Activated T-helper 2 cell treated with anti-CD3 and anti-CD28 coated beads, Interferon-gamma antibody, Interleukin-2, Interleukin-4, amounts not matched to agents 10 μg/mL and 5 μg/mL and 100 μg/mL, durations not matched to agents 14 hours and 24 hours and 36 hours (primary cell): ENCODE measurements at regions not wholly inside any gene's neighbourhood (a gene's known extent, or its start where the extent isn't known, plus 50 kb on each side); places are given as distances from the start of the nearest gene placed in this dataset.

Experiments
- DNase-seq: peaks from one replicate; pipeline ENCODE4 v3.0.0; 2021; ENCODE audit warnings: low spot score
- H3K27ac Mint-ChIP-seq: one replicate; pipeline ENCODE4 v1.8.0; 2021; ENCODE audit warnings: mixed read lengths
- H3K27me3 Mint-ChIP-seq: one replicate; pipeline ENCODE4 v1.8.0; 2021; ENCODE audit warnings: low read depth, mixed read lengths
- H3K36me3 Mint-ChIP-seq: one replicate; pipeline ENCODE4 v1.8.0; 2021; ENCODE audit warnings: low read depth, mixed read lengths
- H3K4me1 Mint-ChIP-seq: one replicate; pipeline ENCODE4 v1.8.0; 2021; ENCODE audit warnings: low read depth, mixed read lengths
- H3K4me3 Mint-ChIP-seq: one replicate; pipeline ENCODE4 v1.8.0; 2021; ENCODE audit warnings: low read depth, mild to moderate bottlenecking, moderate library complexity, mixed read lengths
- H3K9me3 Mint-ChIP-seq: one replicate; pipeline ENCODE4 v1.8.0; 2021; ENCODE audit warnings: mixed read lengths
- intact Hi-C: fragments of 100-400 bp; cut with micrococcal nuclease; formaldehyde crosslinking; loops from one replicate; pipeline ENCODE4 v1.15.1; 2023

GRCh38 chr9:121563881-121564460 is 64.3 kb upstream of the GGTA1 start:
- Mint-ChIP-seq H3K27ac (no peak overlapping the region), H3K4me3 (no peak overlapping the region), H3K4me1 (no peaks in the 10 kb centered on the region), H3K27me3 (no peaks in the 10 kb centered on the region), H3K9me3 (no peaks in the 10 kb centered on the region), H3K36me3 (no peaks in the 10 kb centered on the region)
- no peak for DNase-seq
- intact Hi-C loops: no loop called here

DNA sequence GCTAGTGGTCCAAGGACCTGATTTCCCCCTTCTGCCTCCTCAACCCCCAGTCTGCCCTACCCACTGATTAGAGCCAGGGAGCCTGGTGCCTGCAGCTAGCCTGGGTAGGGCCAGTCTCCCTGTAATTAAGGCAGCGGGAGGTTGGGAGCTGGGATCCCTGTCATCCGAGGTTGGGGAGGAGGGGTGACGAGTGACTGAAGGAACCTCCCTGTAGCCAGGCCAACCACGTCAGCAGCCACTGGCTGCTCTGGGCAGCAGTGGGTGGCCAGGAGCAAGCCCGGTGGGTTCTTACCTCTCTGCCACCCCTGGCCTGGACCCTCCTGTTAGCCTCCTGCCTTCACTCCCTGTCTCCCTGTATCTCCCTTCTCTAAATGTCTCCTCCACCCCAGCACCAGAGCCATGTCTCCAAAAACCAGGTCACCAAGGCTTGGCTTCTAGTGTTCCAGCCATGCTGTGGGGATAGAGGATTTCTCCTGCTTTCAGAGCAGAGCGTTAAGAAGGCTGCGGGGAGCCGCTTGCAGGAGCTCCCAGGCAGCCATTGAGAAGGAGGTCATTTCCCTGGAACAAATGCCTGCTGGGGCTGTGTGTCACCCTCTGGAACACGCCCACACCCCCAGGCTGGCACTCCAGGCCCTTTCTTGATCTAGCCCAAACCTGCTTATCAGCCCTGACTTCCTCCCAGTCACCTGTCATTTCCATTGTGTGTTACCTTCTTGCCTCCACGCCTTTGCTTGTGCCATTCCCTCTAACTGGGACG is 65.0 kb upstream of the GGTA1 start:
- H3K4me3 Mint-ChIP-seq: no peak overlapping the region

DNA sequence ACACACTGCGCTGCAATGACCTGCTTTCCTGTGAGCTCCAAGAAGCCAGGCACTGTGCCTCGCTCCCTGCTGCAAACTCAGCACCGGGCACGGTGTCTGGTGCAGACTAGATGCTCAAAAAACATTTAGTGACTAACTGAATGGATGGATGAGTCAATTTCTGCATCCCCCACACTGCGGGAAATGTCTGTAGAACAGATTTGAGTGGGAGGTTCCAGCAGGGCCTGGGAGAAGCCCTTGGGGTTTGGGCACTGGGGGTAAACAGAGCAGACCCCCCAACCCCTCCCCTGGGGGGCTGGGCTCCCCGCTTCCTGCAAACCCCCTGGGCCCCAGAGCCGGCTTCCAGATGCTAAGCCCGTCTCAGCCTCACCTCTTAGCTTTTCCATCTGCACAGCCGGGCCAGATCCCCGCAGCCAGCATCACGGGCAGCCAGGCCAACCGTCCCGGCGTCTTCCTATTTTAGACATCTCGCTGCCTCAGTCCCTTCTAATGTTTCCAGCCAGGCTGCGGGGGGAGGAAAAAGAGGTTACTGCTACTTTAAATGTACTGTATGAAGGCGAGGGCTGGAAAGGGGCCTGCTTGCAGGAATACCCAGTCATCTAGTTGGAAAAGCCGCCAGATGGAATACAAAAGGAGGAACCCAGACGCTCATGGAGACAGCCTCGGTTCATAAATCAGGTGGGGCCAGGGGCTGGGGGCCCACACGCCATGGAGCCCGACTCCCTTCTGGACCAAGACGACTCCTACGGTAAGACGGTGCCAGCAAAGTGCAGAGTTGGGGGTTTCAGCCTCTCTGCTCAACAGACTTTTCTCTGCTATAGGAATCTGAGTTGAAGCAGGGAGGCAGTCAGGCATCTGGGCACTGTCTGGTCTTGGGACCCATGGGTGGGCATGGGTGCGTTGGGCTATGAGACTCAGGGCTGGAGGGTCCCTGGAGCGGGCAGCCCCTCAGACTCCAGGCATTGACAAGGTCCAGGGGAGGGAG is 67.1 kb upstream of the GGTA1 start:
- intact Hi-C loops: no loop called here
- DNase-seq: no peak
- Mint-ChIP-seq H3K4me3 (no peak overlapping the region), H3K36me3 (no peaks in the 10 kb centered on the region), H3K4me1 (no peaks in the 10 kb centered on the region), H3K9me3 (no peaks in the 10 kb centered on the region), H3K27me3 (no peaks in the 10 kb centered on the region), H3K27ac (no peak overlapping the region)

More for the DNA sequence above, 65.0 kb upstream of the GGTA1 start:
- Mint-ChIP-seq H3K9me3 (no peaks in the 10 kb centered on the region), H3K36me3 (no peaks in the 10 kb centered on the region), H3K4me1 (no peaks in the 10 kb centered on the region), H3K27ac (no peak overlapping the region), H3K27me3 (no peaks in the 10 kb centered on the region)
- no peak for DNase-seq
- intact Hi-C loops: no loop called here

GRCh38 chr9:121567500-121568342 is 68.1 kb upstream of the GGTA1 start:
- Mint-ChIP-seq H3K4me1 (no peaks in the 10 kb centered on the region), H3K27ac (no peak overlapping the region), H3K9me3 (no peaks in the 10 kb centered on the region), H3K4me3 (no peak overlapping the region), H3K36me3 (no peaks in the 10 kb centered on the region), H3K27me3 (no peaks in the 10 kb centered on the region)
- intact Hi-C loops: no loop called here
- no peak for DNase-seq

- no peaks in the 10 kb centered on the region for H3K27me3 Mint-ChIP-seq
- intact Hi-C loops: no loop called here
- H3K36me3 Mint-ChIP-seq: no peaks in the 10 kb centered on the region
- H3K27ac Mint-ChIP-seq: no peak overlapping the region
- no peak for DNase-seq
- H3K9me3 Mint-ChIP-seq: no peaks in the 10 kb centered on the region
- H3K4me1 Mint-ChIP-seq: no peaks in the 10 kb centered on the region
- H3K4me3 Mint-ChIP-seq: no peak overlapping the region
These were observed 69.0 kb upstream of the GGTA1 start for GRCh38 chr9:121568343-121569265.

DNA sequence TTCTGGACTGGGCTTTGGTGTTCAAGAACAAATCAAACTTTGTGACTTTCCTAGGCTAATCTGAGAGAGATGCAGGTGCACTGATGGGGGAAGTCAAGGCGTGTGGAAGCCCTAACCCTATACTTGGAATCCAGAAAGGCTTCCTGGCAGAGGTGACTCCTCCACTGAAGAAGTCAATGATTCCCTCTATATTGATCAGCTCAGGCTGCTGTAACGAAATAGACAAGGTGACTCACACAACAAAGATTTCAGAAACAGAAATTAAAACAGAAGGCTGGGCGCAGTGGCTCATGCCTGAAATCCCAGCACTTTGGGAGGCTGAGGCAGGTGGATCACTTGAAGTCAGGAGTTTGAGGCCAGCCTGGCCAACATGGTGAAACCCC is 69.6 kb upstream of the GGTA1 start:
- no peak overlapping the region for H3K4me3 Mint-ChIP-seq
- H3K27me3 Mint-ChIP-seq: no peaks in the 10 kb centered on the region
- intact Hi-C loops: no loop called here
- no peaks in the 10 kb centered on the region for H3K36me3 Mint-ChIP-seq
- no peak overlapping the region for H3K27ac Mint-ChIP-seq
- H3K4me1 Mint-ChIP-seq: no peaks in the 10 kb centered on the region
- DNase-seq: no peak
- no peaks in the 10 kb centered on the region for H3K9me3 Mint-ChIP-seq

GRCh38 chr9:121572581-121572980 is 72.9 kb upstream of the GGTA1 start:
- intact Hi-C loops: no loop called here
- no peaks in the 10 kb centered on the region for H3K36me3 Mint-ChIP-seq
- no peak overlapping the region for H3K27ac Mint-ChIP-seq
- DNase-seq: no peak
- H3K4me3 Mint-ChIP-seq: no peak overlapping the region
- H3K27me3 Mint-ChIP-seq: no peaks in the 10 kb centered on the region
- no peaks in the 10 kb centered on the region for H3K9me3 Mint-ChIP-seq
- no peaks in the 10 kb centered on the region for H3K4me1 Mint-ChIP-seq

DNA sequence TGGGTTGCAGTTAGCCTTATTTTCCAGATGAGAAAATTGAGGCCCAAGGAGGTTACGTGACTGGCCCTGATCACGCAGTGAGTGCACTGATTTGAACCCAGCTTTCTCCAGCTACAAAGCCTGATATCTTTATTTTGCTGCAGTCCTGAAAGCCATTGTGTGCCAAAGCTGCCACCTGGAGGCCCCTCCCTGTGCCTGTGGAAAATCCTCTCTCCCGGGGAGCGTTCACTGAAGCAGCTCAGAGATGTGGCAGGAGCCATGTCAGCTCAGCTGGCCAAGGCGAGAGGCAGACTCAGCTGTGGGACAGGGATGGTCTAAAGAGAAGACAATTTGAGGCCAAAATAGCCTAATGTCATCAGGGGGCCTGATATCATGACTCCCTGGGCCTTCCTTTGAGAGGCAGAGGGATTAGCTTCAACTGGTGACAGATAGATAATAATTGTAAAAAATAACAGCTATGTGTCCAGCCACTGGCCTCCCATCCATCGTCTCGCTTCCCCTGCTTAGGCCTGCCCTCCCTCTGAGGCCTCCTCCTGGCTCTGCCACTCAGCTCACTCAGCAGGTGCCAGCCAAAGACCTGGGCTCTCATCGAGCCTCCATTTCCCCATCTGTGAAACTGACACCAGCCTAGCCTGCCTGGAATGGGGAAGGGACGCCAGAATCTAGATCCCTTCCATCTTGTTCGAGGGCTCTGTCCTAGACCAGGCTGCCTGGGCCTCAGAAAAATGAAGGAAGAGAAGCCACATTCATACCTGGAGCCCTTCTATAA is 74.3 kb upstream of the GGTA1 start:
- Mint-ChIP-seq H3K4me1 (no peaks in the 10 kb centered on the region), H3K27ac (no peak overlapping the region), H3K27me3 (no peaks in the 10 kb centered on the region), H3K9me3 (no peaks in the 10 kb centered on the region), H3K36me3 (no peaks in the 10 kb centered on the region), H3K4me3 (no peak overlapping the region)
- DNase-seq: no peak
- intact Hi-C loops: no loop called here

DNA sequence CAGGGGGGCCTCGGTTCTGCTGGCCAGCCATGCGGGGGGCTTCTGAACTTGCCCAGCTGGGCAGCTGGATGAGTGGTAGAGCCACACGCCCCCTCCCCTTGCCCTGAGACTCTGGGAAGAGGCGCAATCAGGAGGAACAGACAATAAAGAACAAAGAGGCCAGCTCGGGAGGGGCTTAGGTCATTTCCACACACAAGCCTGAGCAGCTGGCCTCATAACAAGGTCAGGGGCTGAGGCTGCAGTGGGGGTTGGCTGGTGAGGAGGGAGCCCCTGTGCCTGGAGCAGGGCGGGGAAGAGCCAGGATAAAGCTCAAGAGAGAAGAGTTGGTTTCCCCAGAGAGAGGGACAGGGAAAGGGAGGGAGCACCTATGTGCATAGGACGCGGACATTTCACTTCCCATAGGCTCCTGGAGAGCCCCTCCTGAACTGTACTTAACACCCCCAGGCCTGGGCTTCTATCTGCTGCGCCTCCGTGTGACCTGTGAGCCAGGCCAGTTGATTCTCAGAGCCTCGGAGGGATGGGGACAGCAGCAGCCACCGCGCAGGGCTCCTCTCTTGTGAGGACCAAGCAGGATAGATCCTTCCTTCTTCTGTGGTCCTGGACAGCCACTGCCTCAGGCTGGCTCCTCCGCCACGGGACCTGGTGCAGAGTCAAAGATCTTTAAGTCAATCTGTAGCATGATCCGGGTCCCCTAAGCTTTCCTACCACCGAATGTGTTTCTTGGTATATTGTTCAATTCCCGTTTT is 75.3 kb upstream of the GGTA1 start:
- H3K27ac Mint-ChIP-seq: no peak overlapping the region
- intact Hi-C loops: no loop called here
- H3K4me1 Mint-ChIP-seq: no peaks in the 10 kb centered on the region
- no peaks in the 10 kb centered on the region for H3K27me3 Mint-ChIP-seq
- H3K36me3 Mint-ChIP-seq: no peaks in the 10 kb centered on the region
- H3K9me3 Mint-ChIP-seq: no peaks in the 10 kb centered on the region
- no peak for DNase-seq
- no peak overlapping the region for H3K4me3 Mint-ChIP-seq

GRCh38 chr9:121576281-121577075 is 75.0 kb upstream of the DAB2IP start:
- H3K9me3 Mint-ChIP-seq: no peaks in the 10 kb centered on the region
- intact Hi-C loops: no loop called here
- H3K27me3 Mint-ChIP-seq: no peaks in the 10 kb centered on the region
- H3K36me3 Mint-ChIP-seq: no peaks in the 10 kb centered on the region
- no peak overlapping the region for H3K27ac Mint-ChIP-seq
- no peak for DNase-seq
- no peaks in the 10 kb centered on the region for H3K4me1 Mint-ChIP-seq
- no peak overlapping the region for H3K4me3 Mint-ChIP-seq
